ENCODE measurements at regions not wholly inside any gene's neighbourhood (a gene's known extent, or its start where the extent isn't known, plus 50 kb on each side); places are given as distances from the start of the nearest gene placed in this dataset.

- H3K36me3 Mint-ChIP-seq (ENCODE audit: insufficient read depth in 1 of 3, low read depth in 3 of 3) = peaks cover 0 to 5% (median 0%) of the 10 kb centered on the region in 3 experiments; a peak in 3 of 7 replicates
- no peaks in the 10 kb centered on the region for H4K20me1 ChIP-seq (ENCODE audit: control insufficient read depth, insufficient read depth, insufficient read length)
- WGBS (ENCODE audit: extremely low coverage, insufficient read length, low lambda C conversion rate) = no CpG with 5 or more reads among the region's 5 CpGs
These were observed 626.5 kb upstream of the CPEB2 start for GRCh38 chr4:14375816-14376215.

More at GRCh38 chr4:14375816-14376215, 626.5 kb upstream of the CPEB2 start:
- no peaks in the 10 kb centered on the region for H3K23me2 ChIP-seq (ENCODE audit: insufficient read length, low read depth, low read length, poor library complexity, severe bottlenecking)
- no peak for DNase-seq
- no peak overlapping the region for H3K27ac ChIP-seq (ENCODE audit: insufficient read length, low read depth, low read length)
- Mint-ChIP-seq H3K4me3 (no peak overlapping the region), H3K9me3 (peaks cover 0 to 4% of the 10 kb centered on the region in 2 experiments; a peak in 2 of 5 replicates), H3K27me3 (ENCODE audit: low read depth) (no peaks in the 10 kb centered on the region), H3K27ac (no peak overlapping the region), H3K4me1 (peaks cover 4 to 9% of the 10 kb centered on the region in 2 experiments; a peak in 3 of 4 replicates)
- H2AK5ac ChIP-seq (ENCODE audit: insufficient read length, low read length) = no peak overlapping the region
- no peak overlapping the region for H4K5ac ChIP-seq (ENCODE audit: insufficient read length, low read depth, low read length)
- no peak overlapping the region for H3K4me2 ChIP-seq (ENCODE audit: insufficient read depth, insufficient read length, low read length)
- H3K23ac ChIP-seq (ENCODE audit: insufficient read length, low read depth, low read length) = no peak overlapping the region
- H2BK12ac ChIP-seq (ENCODE audit: insufficient read length, low read depth, low read length) = no peak overlapping the region
- no peak for TF ChIP-seq CTCF (conservative IDR thresholded peaks at IDR 0.05)
- no peak overlapping the region for H3T11ph ChIP-seq (ENCODE audit: low read length)
- H2BK5ac ChIP-seq (ENCODE audit: insufficient read length, low read length) = no peak overlapping the region
- H3K14ac ChIP-seq (ENCODE audit: insufficient read depth, low read length) = no peak overlapping the region
- no peaks in the 10 kb centered on the region for H3K9me3 ChIP-seq (ENCODE audit: control insufficient read depth, low read depth, low read length)
- no peak overlapping the region for H2BK15ac ChIP-seq (ENCODE audit: low read depth, low read length)
- no peak overlapping the region for H2BK20ac ChIP-seq (ENCODE audit: low read depth, low read length, poor library complexity, severe bottlenecking)
- H2AFZ ChIP-seq (ENCODE audit: low read length) = no peak overlapping the region
- H3K4me1 ChIP-seq (ENCODE audit: insufficient read depth, low read length) = no peaks in the 10 kb centered on the region
- H3K4ac ChIP-seq (ENCODE audit: low read depth, low read length) = no peak overlapping the region
- no peak overlapping the region for H4K8ac ChIP-seq (replicated peaks; ENCODE audit: insufficient read length, low read depth, low read length)
- no peak overlapping the region for H3K9ac ChIP-seq (ENCODE audit: extremely low read depth, insufficient read length, low read length)
- H3K56ac ChIP-seq (ENCODE audit: insufficient read length, low read depth, low read length) = no peak overlapping the region
- no peaks in the 10 kb centered on the region for H3K79me2 ChIP-seq (ENCODE audit: insufficient read depth, low read length)
- no peak overlapping the region for H3K18ac ChIP-seq (ENCODE audit: insufficient read length, low read depth, low read length)
- H3K27me3 ChIP-seq (ENCODE audit: insufficient read depth, low read length) = no peaks in the 10 kb centered on the region
- no peak overlapping the region for H4K91ac ChIP-seq (ENCODE audit: insufficient read length, low read depth, low read length)
- H2BK120ac ChIP-seq (ENCODE audit: low read depth, low read length, poor library complexity, severe bottlenecking) = no peak overlapping the region
- H3K79me1 ChIP-seq (ENCODE audit: insufficient read depth, low read depth, low read length, poor library complexity, severe bottlenecking) = no peaks in the 10 kb centered on the region

All from H9 (cell line).